ENCODE measurements at regions not wholly inside any gene's neighbourhood (a gene's known extent, or its start where the extent isn't known, plus 50 kb on each side); places are given as distances from the start of the nearest gene placed in this dataset.

DNA sequence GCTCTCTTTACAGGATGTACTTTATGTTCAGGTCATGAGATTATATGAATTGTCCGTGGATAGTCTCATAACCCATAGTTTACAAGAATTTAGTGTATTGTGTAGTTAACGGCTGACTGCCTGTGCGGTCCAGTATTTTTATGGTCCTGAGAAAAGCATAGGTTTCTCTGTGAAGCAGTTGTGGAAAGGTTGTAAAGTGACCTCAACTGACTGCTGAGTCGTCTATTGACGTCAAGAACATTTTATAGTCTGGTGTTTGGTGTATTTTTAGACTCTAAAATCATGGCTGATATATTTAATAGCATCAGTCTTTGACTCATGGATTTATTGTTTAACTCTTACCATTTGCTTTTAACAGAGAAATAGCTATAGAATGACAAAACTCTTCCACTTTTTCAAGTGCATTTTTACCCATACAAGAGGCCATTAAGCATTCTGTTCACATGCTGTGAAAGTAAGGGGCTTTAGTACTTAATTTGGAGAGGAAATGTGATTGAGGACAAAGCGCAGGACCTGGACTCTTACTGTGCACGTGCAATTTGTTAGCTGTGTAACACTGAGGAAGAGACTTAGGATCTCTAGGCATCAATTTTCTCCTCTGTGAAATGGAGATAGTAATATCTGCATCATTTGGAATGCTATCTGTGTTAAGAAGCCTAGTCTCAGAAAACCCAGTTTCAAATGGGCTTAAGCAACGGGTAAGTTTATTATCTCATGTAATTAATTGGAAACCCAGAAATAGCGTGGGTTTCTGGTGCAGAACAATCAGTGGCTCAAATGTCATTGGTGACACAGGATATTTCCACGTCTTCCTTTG lies 240.8 kb downstream of the NFKBIZ start:
- no peak overlapping the region for H3K4me3 ChIP-seq (ENCODE audit: low read depth, low read length)
- TF ChIP-seq, protein P1, sequence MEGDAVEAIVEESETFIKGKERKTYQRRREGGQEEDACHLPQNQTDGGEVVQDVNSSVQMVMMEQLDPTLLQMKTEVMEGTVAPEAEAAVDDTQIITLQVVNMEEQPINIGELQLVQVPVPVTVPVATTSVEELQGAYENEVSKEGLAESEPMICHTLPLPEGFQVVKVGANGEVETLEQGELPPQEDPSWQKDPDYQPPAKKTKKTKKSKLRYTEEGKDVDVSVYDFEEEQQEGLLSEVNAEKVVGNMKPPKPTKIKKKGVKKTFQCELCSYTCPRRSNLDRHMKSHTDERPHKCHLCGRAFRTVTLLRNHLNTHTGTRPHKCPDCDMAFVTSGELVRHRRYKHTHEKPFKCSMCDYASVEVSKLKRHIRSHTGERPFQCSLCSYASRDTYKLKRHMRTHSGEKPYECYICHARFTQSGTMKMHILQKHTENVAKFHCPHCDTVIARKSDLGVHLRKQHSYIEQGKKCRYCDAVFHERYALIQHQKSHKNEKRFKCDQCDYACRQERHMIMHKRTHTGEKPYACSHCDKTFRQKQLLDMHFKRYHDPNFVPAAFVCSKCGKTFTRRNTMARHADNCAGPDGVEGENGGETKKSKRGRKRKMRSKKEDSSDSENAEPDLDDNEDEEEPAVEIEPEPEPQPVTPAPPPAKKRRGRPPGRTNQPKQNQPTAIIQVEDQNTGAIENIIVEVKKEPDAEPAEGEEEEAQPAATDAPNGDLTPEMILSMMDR (IDR thresholded peaks at IDR 0.05; ENCODE audit: insufficient read depth, low read length, missing control alignments), result no peak
- peak; percentile 95 for DNase-seq (ENCODE audit: low read depth, low spot score)
- POLR2A ChIA-PET, result interaction anchor here (1.2 to 1.9 kb wide), 2 partner anchors 92 to 240 kb away, joined by 3 to 7 read pairs; partner anchors contain the start of gene NFKBIZ
- CTCF ChIA-PET, result interaction anchor here (1.0 to 2.0 kb wide), 4 partner anchors 10 to 276 kb away, joined by 3 to 6 read pairs (median 4); no protein-coding TSS in a partner anchor

DNA sequence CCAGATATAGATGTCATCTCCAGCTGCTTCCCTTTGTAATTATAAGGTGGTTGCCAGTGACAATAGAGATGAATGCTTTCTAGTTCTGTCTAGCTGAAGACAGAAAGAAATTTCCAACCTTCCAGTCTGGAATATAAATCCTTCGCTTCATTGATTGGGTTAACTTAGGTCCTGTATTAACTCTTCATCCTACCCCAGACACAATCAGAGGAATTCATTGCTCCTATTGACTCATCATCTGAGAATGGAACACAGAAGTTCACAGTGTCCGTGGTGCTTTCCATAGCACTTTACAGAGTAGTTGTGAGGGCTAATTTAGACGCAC lies 241.4 kb downstream of the NFKBIZ start:
- ChIA-PET CTCF (interaction anchor here (0.9 to 2.0 kb wide), 4 partner anchors 12 to 277 kb away, joined by 3 to 6 read pairs (median 4); no protein-coding TSS in a partner anchor), POLR2A (interaction anchor here (1.2 kb wide), 1 partner anchor 91 kb away, joined by 3 read pairs; no protein-coding TSS in a partner anchor)
- DNase-seq (ENCODE audit: low read depth, low spot score), result peak; percentile 41
- TF ChIP-seq, protein P1 (IDR thresholded peaks at IDR 0.05; ENCODE audit: insufficient read depth, low read length, missing control alignments), result no peak
- no peak overlapping the region for H3K4me3 ChIP-seq (ENCODE audit: low read depth, low read length)

DNA sequence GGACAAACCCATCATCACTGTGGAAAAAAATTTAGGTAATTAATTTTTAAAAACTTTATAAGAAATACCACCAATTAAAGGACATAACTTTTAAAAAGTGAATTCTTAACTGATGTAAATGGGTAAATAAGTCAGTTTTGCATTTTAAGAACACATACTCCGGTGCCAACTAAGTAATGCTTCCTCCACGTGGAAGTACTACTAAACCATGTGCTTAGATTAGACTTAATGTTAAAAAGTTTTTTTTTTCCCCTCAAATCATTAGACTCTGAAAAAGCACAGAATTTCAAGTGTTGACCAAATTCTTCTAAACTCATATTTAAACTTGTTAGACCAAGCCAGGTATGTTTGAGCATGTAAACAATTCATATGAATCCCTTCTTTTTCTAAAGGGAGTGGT lies 242.0 kb downstream of the NFKBIZ start:
- no peak overlapping the region for H3K4me3 ChIP-seq (ENCODE audit: low read depth, low read length)
- no peak for DNase-seq (ENCODE audit: low read depth, low spot score)
- ChIA-PET CTCF (interaction anchor here (0.9 kb wide), 1 partner anchor 11 kb away, joined by 3 read pairs; no protein-coding TSS in a partner anchor), POLR2A (interaction anchor here (0.6 kb wide), 1 partner anchor 116 kb away, joined by 3 read pairs; no protein-coding TSS in a partner anchor)
- TF ChIP-seq, protein P1 (IDR thresholded peaks at IDR 0.05; ENCODE audit: insufficient read depth, low read length, missing control alignments), result no peak

DNA sequence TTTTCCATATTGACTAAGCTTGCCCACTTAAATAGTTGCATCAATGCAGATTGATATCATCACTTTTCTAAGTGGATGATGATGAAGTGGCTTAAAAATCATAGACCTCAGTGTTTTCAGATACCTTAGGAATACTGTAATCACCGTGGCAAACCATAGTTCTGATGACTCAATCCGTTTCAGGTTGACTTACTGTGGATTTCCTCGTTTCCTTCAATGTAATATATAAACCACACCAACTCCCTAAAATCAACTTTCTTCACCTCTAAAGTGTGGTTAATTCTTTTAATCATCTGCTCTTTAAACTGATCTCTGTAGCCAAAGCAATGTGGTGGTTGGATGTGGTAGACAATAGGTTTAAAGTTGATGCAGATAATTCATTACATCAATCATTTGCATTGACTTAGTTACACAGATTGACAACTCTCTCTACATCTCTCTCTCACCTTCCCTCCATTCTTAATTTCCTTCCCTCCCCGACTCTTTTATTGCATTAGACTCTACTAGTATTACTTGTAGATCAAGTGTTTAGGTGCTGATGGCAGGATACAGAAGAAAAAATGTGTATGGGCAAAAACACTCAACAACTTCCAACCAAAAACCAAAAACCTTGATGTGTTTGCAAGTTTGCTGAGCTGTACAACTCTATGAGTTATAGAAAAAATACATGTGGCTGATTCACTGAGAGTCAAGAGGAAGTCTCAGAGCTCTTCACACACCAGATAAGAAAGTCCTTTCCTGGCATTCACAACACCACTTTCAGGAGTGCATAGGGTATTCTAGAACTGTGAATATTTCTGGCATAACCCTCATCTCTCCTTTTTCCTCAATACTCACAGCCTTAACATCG lies 243.5 kb downstream of the NFKBIZ start:
- H3K4me3 ChIP-seq (ENCODE audit: low read depth, low read length), result no peak overlapping the region
- ChIA-PET POLR2A (no interaction called here), CTCF (interaction anchor here (2.2 kb wide), 1 partner anchor 132 kb away, joined by 9 read pairs; no protein-coding TSS in a partner anchor)
- peak; percentile 46 for DNase-seq (ENCODE audit: low read depth, low spot score)
- TF ChIP-seq, protein P1 (IDR thresholded peaks at IDR 0.05; ENCODE audit: insufficient read depth, low read length, missing control alignments), result no peak

DNA sequence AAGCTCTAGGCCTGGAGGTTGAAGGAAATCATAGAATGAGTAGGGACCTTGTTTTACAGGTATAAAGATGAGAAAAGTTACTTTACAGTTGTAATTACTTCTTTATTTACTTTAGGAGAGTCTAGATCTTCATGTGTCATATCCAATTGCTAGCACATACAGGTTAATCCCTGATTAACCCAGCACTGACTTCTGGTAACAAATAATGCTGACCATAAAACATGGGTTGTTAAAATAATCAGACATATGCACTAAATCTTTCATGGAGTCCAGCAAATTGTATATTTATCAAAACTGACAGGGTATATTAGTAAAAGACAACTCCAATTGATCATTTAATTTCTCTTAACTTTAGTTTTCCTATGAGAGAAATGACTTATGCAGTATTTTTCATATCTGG lies 245.2 kb downstream of the NFKBIZ start:
- no peak overlapping the region for H3K4me3 ChIP-seq (ENCODE audit: low read depth, low read length)
- ChIA-PET CTCF (interaction anchor here (0.6 to 2.2 kb wide), 3 partner anchors 131 to 387 kb away, joined by 3 to 9 read pairs (median 4); no protein-coding TSS in a partner anchor), POLR2A (interaction anchor here (1.0 kb wide), 1 partner anchor 245 kb away, joined by 3 read pairs; the partner anchor contains the start of gene NFKBIZ)
- TF ChIP-seq, protein P1 (IDR thresholded peaks at IDR 0.05; ENCODE audit: insufficient read depth, low read length, missing control alignments), result no peak
- no peak for DNase-seq (ENCODE audit: low read depth, low spot score)

All from AG04449 (cell line).